Ovary (tissue), 3 donors: ENCODE measurements at regions not wholly inside any gene's neighbourhood (a gene's known extent, or its start where the extent isn't known, plus 50 kb on each side); places are given as distances from the start of the nearest gene placed in this dataset.

Experiments
- CTCF ChIP-seq, 3 donors: fragments of 450-650 bp in 2 of 3; fragments of 200-600 bp in 1 of 3; IDR thresholded peaks; one replicate each; pipeline versions ENCODE4 v1.5.1 to v1.8.0; 2016 to 2022; ENCODE audit warnings: antibody characterized with exemption in 3 of 3, mild to moderate bottlenecking in 1 of 3
- EP300 ChIP-seq: sonication (generic); formaldehyde crosslinking; IDR thresholded peaks from one replicate; pipeline ENCODE4 v1.6.1; 2017; ENCODE audit warnings: antibody characterized with exemption
- donor health status: DM: no; HTN: no; CAD: no.

- TF ChIP-seq CTCF (IDR thresholded peaks at IDR 0.05) (no peak), EP300 (no peak)
Observed at GRCh38 chr13:110070046-110070445, 236.9 kb downstream of the COL4A1 start.
